ENCODE measurements at regions not wholly inside any gene's neighbourhood (a gene's known extent, or its start where the extent isn't known, plus 50 kb on each side); places are given as distances from the start of the nearest gene placed in this dataset.

DNA sequence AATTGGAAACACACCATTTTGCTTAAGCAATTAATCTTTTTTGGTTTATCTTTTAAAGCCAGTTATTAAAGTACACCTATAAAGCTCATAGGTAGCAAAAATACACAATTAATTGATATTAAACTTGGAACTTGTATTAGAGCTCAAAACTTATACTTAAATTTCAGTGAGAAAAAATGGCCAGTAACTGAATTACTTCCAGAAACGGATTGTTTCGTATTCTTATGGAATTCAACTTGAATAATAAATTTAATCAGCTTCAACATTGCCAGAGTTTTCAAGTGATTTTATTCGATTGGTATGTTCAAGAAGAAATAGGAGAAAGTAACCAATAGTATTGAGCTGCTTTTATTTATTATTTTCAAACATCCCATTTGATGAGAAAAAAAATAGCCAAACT lies 112.7 kb upstream of the PDE10A start:
- no peak overlapping the region for H3K23ac ChIP-seq (ENCODE audit: low read depth, low read length)
- no peak overlapping the region for H2BK15ac ChIP-seq (ENCODE audit: low read depth, low read length)
- H3K79me1 ChIP-seq (ENCODE audit: low read depth in 1 of 2, low read length in 2 of 2), result no peaks in the 10 kb centered on the region
- H4K8ac ChIP-seq (ENCODE audit: low read depth in 2 of 2, low read length in 2 of 2), result no peak overlapping the region
- H3K9ac ChIP-seq (ENCODE audit: low read depth, low read length), result no peak overlapping the region
- dilution Hi-C loops (cut with HindIII; ENCODE audit: low sequenced_read_pairs, unreplicated experiment), result no loop called here
- H2BK120ac ChIP-seq (ENCODE audit: low read depth, low read length), result no peak overlapping the region
- ChIA-PET CTCF (no interaction called here), POLR2A (ENCODE audit: unreplicated experiment) (no interaction called here)
- no peak overlapping the region for H2AK5ac ChIP-seq (ENCODE audit: low read depth, low read length)
- H3K56ac ChIP-seq (ENCODE audit: extremely low read depth, insufficient read depth, low read length), result no peak overlapping the region
- H3K36me3 ChIP-seq (ENCODE audit: control insufficient read depth, insufficient read depth, low read length), result no peaks in the 10 kb centered on the region
- no peak overlapping the region for H2AK9ac ChIP-seq (replicated peaks; ENCODE audit: low read depth, low read length, poor library complexity)
- no peak overlapping the region for H2AFZ ChIP-seq (replicated peaks; ENCODE audit: low read length, poor library complexity)
- H2BK20ac ChIP-seq (ENCODE audit: low read depth, low read length), result no peak overlapping the region
- DNase-seq, result no peak
- no peaks in the 10 kb centered on the region for H3K4me1 ChIP-seq (ENCODE audit: control insufficient read depth, insufficient read depth, low read length)
- H2BK5ac ChIP-seq (ENCODE audit: low read depth, low read length, poor library complexity, severe bottlenecking), result no peak overlapping the region
- in situ Hi-C loops (cut with MboI; ENCODE audit: low sequenced_read_pairs), result no loop called here
- H3K18ac ChIP-seq (ENCODE audit: low read depth, low read length), result no peak overlapping the region
- H3K4me2 ChIP-seq (ENCODE audit: low read depth, low read length), result no peak overlapping the region
- H4K5ac ChIP-seq (ENCODE audit: low read depth, low read length), result no peak overlapping the region
- no peak overlapping the region for H4K91ac ChIP-seq (ENCODE audit: insufficient read depth, low read depth, low read length)
- no peak overlapping the region for H3K27ac ChIP-seq (ENCODE audit: insufficient read depth, low read length)
- no peaks in the 10 kb centered on the region; the same call in 1 of the 2 replicates for H4K20me1 ChIP-seq (ENCODE audit: insufficient read depth, low read length)
- H3K4ac ChIP-seq (ENCODE audit: low read depth, low read length), result no peak overlapping the region
- TF ChIP-seq POLR2A (IDR thresholded peaks at IDR 0.05; ENCODE audit: low read depth, low read length) (no peak), SMC3 (IDR thresholded peaks at IDR 0.05; ENCODE audit: low read depth, low read length) (no peak), MXI1 (IDR thresholded peaks at IDR 0.05; ENCODE audit: borderline replicate concordance, low read depth, low read length) (no peak), RAD21 (IDR thresholded peaks at IDR 0.05; ENCODE audit: low read length) (no peak)
- TF ChIP-seq, protein P1, sequence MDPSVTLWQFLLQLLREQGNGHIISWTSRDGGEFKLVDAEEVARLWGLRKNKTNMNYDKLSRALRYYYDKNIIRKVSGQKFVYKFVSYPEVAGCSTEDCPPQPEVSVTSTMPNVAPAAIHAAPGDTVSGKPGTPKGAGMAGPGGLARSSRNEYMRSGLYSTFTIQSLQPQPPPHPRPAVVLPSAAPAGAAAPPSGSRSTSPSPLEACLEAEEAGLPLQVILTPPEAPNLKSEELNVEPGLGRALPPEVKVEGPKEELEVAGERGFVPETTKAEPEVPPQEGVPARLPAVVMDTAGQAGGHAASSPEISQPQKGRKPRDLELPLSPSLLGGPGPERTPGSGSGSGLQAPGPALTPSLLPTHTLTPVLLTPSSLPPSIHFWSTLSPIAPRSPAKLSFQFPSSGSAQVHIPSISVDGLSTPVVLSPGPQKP (IDR thresholded peaks at IDR 0.05; ENCODE audit: borderline replicate concordance, low read depth, low read length), result no peak
- no peaks in the 10 kb centered on the region for H3K9me3 ChIP-seq (ENCODE audit: control insufficient read depth, insufficient read depth, low read length)
- no peak overlapping the region for H3K14ac ChIP-seq (replicated peaks; ENCODE audit: low read depth, low read length)
- ATAC-seq (ENCODE audit: low read depth), result no peak
- no TSS peak for BruUV-seq (replicated peaks)
- no peak overlapping the region for H3K4me3 ChIP-seq (ENCODE audit: insufficient read depth, low read depth, low read length)
- H3K9me1 ChIP-seq (ENCODE audit: insufficient read depth, low read length), result no peaks in the 10 kb centered on the region
- H3K27me3 ChIP-seq (ENCODE audit: control insufficient read depth, insufficient read depth, low read length), result peaks cover 2% of the 10 kb centered on the region
- intact Hi-C loops (cut with micrococcal nuclease), result no loop called here
- no CpG with 5 or more reads among the region's 3 CpGs for WGBS, 2 experiments (ENCODE audit: extremely low coverage in 2 of 2, insufficient read length in 1 of 2)
